Uterus (tissue), 2 donors: ENCODE measurements at regions not wholly inside any gene's neighbourhood (a gene's known extent, or its start where the extent isn't known, plus 50 kb on each side); places are given as distances from the start of the nearest gene placed in this dataset.

ENCODE experiments used
- POLR2A ChIP-seq, 2 donors: fragments of 450-650 bp; IDR thresholded peaks; one replicate each; pipeline ENCODE4 v1.6.1; 2016; ENCODE audit warnings: antibody characterized with exemption in 2 of 2, mild to moderate bottlenecking in 1 of 2, moderate library complexity in 1 of 2
- TF ChIP-seq, protein P1 (sequence below), 4 experiments: fragments of 200-600 bp in 2 of 4; fragments of 450-650 bp in 2 of 4; sonication (generic) in 2 of 4; IDR thresholded peaks; one replicate each; pipeline ENCODE4 v1.5.1; 2016 to 2019; ENCODE audit warnings: antibody characterized with exemption in 4 of 4, mild to moderate bottlenecking in 2 of 4, moderate library complexity in 1 of 4

DNA sequence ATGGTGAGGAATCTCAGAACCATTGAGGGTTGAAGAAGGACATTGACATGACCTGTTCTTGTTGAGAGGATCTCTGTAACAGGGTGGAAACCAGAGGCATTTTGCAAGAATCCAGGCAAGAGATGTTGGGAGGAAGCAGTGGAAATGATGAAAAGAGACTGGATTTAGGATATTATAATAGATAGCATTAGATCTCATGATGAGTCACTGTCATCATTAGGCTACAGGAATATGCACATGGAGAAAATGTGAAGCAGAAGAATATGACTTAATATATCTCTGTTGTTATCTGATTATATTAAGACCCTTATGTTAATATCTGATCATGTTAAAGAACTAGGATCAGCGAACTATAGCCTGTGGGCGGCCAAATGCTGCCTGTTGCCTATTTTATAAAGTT is 393.0 kb upstream of the MTPN start:
- no peak for TF ChIP-seq POLR2A (IDR thresholded peaks at IDR 0.05)
- TF ChIP-seq, protein P1, sequence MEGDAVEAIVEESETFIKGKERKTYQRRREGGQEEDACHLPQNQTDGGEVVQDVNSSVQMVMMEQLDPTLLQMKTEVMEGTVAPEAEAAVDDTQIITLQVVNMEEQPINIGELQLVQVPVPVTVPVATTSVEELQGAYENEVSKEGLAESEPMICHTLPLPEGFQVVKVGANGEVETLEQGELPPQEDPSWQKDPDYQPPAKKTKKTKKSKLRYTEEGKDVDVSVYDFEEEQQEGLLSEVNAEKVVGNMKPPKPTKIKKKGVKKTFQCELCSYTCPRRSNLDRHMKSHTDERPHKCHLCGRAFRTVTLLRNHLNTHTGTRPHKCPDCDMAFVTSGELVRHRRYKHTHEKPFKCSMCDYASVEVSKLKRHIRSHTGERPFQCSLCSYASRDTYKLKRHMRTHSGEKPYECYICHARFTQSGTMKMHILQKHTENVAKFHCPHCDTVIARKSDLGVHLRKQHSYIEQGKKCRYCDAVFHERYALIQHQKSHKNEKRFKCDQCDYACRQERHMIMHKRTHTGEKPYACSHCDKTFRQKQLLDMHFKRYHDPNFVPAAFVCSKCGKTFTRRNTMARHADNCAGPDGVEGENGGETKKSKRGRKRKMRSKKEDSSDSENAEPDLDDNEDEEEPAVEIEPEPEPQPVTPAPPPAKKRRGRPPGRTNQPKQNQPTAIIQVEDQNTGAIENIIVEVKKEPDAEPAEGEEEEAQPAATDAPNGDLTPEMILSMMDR (IDR thresholded peaks at IDR 0.05), result no peak
